H1 (cell line): ENCODE measurements at regions not wholly inside any gene's neighbourhood (a gene's known extent, or its start where the extent isn't known, plus 50 kb on each side); places are given as distances from the start of the nearest gene placed in this dataset.

Experiments used
- CTCF ChIA-PET: fragments of 300-600 bp; sonication (Branson Sonifier 250); formaldehyde crosslinking; loops from one replicate; lab custom pipeline; 2021; ENCODE audit not compliant: partially characterized antibody; lab: Charles Lee
- POLR2A ChIA-PET: fragments of 300-600 bp; sonication (Branson Sonifier 250); formaldehyde crosslinking; loops from one replicate; lab custom pipeline; 2021; ENCODE audit warnings: inconsistent platforms; ENCODE audit not compliant: partially characterized antibody; lab: Charles Lee
- DNase-seq, 2 experiments: peaks; one replicate each; pipeline versions ENCODE4 v3.0.0 to v3.0.0-alpha.2; 2010 to 2022; ENCODE audit warnings: low spot score in 2 of 2, low read depth in 1 of 2, mixed read lengths in 1 of 2
- FAIRE-seq: peaks from 2 replicates; lab custom pipeline; 2011; peaks lifted over from hg19 to GRCh38; lab: Jason Lieb, UNC
- H2AFZ ChIP-seq: 2 replicates; pipeline ENCODE4 v1.8.1; 2012; ENCODE audit warnings: low read length, inconsistent platforms
- H2AK5ac ChIP-seq: 2 replicates; pipeline ENCODE4 v1.6.1; 2013; ENCODE audit warnings: low read depth, low read length
- H2BK120ac ChIP-seq: replicated peaks from 2 replicates; pipeline ENCODE3; 2013; ENCODE audit warnings: low read depth, low read length, inconsistent platforms
- H2BK12ac ChIP-seq: 2 replicates; pipeline ENCODE4 v1.6.1; 2013; ENCODE audit warnings: low read depth, low read length
- H2BK15ac ChIP-seq: 2 replicates; pipeline ENCODE4 v1.6.1; 2013; ENCODE audit warnings: low read length
- H2BK20ac ChIP-seq: 2 replicates; pipeline ENCODE4 v1.6.1; 2013; ENCODE audit warnings: low read length
- H2BK5ac ChIP-seq: 2 replicates; pipeline ENCODE4 v1.6.1; 2013; ENCODE audit warnings: low read depth, low read length
- H3K14ac ChIP-seq: 2 replicates; pipeline ENCODE4 v1.6.1; 2013; ENCODE audit warnings: inconsistent platforms; ENCODE audit not compliant: insufficient read length
- H3K18ac ChIP-seq: 2 replicates; pipeline ENCODE4 v1.6.1; 2013; ENCODE audit warnings: low read length; ENCODE audit errors: extremely low read depth
- H3K23ac ChIP-seq: 2 replicates; pipeline ENCODE4 v1.6.1; 2013; ENCODE audit warnings: inconsistent platforms; ENCODE audit not compliant: insufficient read length
- H3K23me2 ChIP-seq: 2 replicates; pipeline ENCODE4 v1.6.1; 2013; ENCODE audit warnings: low read depth, low read length
- H3K27ac ChIP-seq: 2 replicates; pipeline ENCODE4 v1.6.1; 2011; ENCODE audit warnings: low read depth, low read length, inconsistent platforms
- H3K27me3 ChIP-seq, 4 experiments: replicated peaks in 1 of 4; 1 replicate in 1 of 4; 2 replicates in 3 of 4; pipeline versions ENCODE4 v1.6.1 to v1.8.1; 2011 to 2013; ENCODE audit warnings: low read length in 3 of 4, mild to moderate bottlenecking in 3 of 4, inconsistent platforms in 2 of 4, mixed read lengths in 2 of 4, moderate library complexity in 1 of 4; ENCODE audit not compliant: control insufficient read depth in 3 of 4, insufficient read depth in 3 of 4; ENCODE audit errors: extremely low read depth in 1 of 4
- H3K36me3 ChIP-seq, 4 experiments: 2 replicates each; pipeline versions ENCODE4 v1.6.1 to v1.8.1; 2011 to 2013; ENCODE audit warnings: mild to moderate bottlenecking in 4 of 4, low read length in 3 of 4, moderate library complexity in 2 of 4, control low read depth in 1 of 4, inconsistent platforms in 1 of 4; ENCODE audit not compliant: insufficient read depth in 4 of 4, control insufficient read depth in 2 of 4
- H3K4ac ChIP-seq: replicated peaks from 2 replicates; pipeline ENCODE3; 2013; ENCODE audit warnings: low read length, low read depth, mixed read lengths, inconsistent platforms; ENCODE audit not compliant: insufficient read length
- H3K4me1 ChIP-seq, 4 experiments: replicated peaks in 1 of 4; 1 replicate in 1 of 4; 2 replicates in 3 of 4; pipeline versions ENCODE4 v1.6.1 to v1.8.1; 2011 to 2013; ENCODE audit warnings: low read length in 3 of 4, inconsistent platforms in 2 of 4, mixed read lengths in 1 of 4; ENCODE audit not compliant: insufficient read depth in 4 of 4, control insufficient read depth in 3 of 4
- H3K4me2 ChIP-seq, 2 experiments: 2 replicates each; pipeline versions ENCODE4 v1.6.1 to v1.8.1; 2011 to 2013; ENCODE audit warnings: low read depth in 2 of 2, low read length in 2 of 2, control low read depth in 1 of 2, inconsistent platforms in 1 of 2, mild to moderate bottlenecking in 1 of 2; ENCODE audit not compliant: insufficient read depth in 1 of 2
- H3K4me3 ChIP-seq, 4 experiments: fragments of 200-600, 300-600 bp in 1 of 4; sonication (generic), shearing (Covaris generic), sonication (Bioruptor Twin) in 1 of 4; 2 replicates each; pipeline versions ENCODE4 v1.5.1 to v1.8.1; 2011 to 2016; ENCODE audit warnings: low read length in 4 of 4, low read depth in 3 of 4, control low read depth in 2 of 4, inconsistent platforms in 2 of 4, mild to moderate bottlenecking in 2 of 4, mixed read lengths in 1 of 4, moderate library complexity in 1 of 4; ENCODE audit not compliant: insufficient read depth in 2 of 4; ENCODE audit errors: extremely low read depth in 1 of 4
- H3K56ac ChIP-seq: replicated peaks from 2 replicates; pipeline ENCODE3; 2013; ENCODE audit warnings: low read depth, mild to moderate bottlenecking, mixed read lengths, low read length, inconsistent platforms; ENCODE audit not compliant: insufficient read length
- H3K79me1 ChIP-seq: 2 replicates; pipeline ENCODE4 v1.6.1; 2013; ENCODE audit warnings: low read depth, low read length, control low read depth
- H3K79me2 ChIP-seq, 2 experiments: 2 replicates each; pipeline versions ENCODE4 v1.6.1 to v1.8.1; 2012 to 2013; ENCODE audit warnings: low read length in 2 of 2, mild to moderate bottlenecking in 2 of 2, inconsistent platforms in 1 of 2; ENCODE audit not compliant: insufficient read depth in 2 of 2, control insufficient read depth in 1 of 2
- H3K9ac ChIP-seq, 4 experiments: replicated peaks in 1 of 4; 1 replicate in 1 of 4; 2 replicates in 3 of 4; pipeline versions ENCODE4 v1.6.1 to v1.8.1; 2011 to 2013; ENCODE audit warnings: low read depth in 3 of 4, low read length in 3 of 4, control low read depth in 2 of 4, mild to moderate bottlenecking in 2 of 4, moderate library complexity in 2 of 4, inconsistent platforms in 1 of 4; ENCODE audit errors: extremely low read depth in 1 of 4
- H3K9me3 ChIP-seq, 2 experiments: 2 replicates each; pipeline versions ENCODE4 v1.6.1 to v1.8.1; 2012 to 2013; ENCODE audit warnings: mild to moderate bottlenecking in 2 of 2, moderate library complexity in 2 of 2, control low read depth in 1 of 2, inconsistent platforms in 1 of 2, low read depth in 1 of 2, low read length in 1 of 2, mixed read lengths in 1 of 2; ENCODE audit not compliant: insufficient read depth in 2 of 2
- H4K20me1 ChIP-seq, 2 experiments: replicated peaks in 1 of 2; 2 replicates each; pipeline versions ENCODE3 to v1.8.1; 2011 to 2013; ENCODE audit warnings: inconsistent platforms in 2 of 2, low read length in 2 of 2, mild to moderate bottlenecking in 1 of 2; ENCODE audit not compliant: insufficient read depth in 2 of 2, control insufficient read depth in 1 of 2
- H4K5ac ChIP-seq: 2 replicates; pipeline ENCODE4 v1.6.1; 2013; ENCODE audit warnings: low read length, low read depth, mixed read lengths, inconsistent platforms; ENCODE audit not compliant: insufficient read length
- H4K8ac ChIP-seq: 2 replicates; pipeline ENCODE4 v1.8.0; 2013; ENCODE audit warnings: mild to moderate bottlenecking, moderate library complexity, low read length, inconsistent platforms; ENCODE audit not compliant: insufficient read depth; ENCODE audit errors: extremely low read depth
- H4K91ac ChIP-seq: replicated peaks from 2 replicates; pipeline ENCODE3; 2013; ENCODE audit warnings: low read length, mixed read lengths, inconsistent platforms; ENCODE audit not compliant: insufficient read length
- CHD1 ChIP-seq: IDR thresholded peaks from 2 replicates; pipeline ENCODE4 v1.6.1; 2012; ENCODE audit warnings: low read depth, low read length, improper control_type of control experiment
- CTCF ChIP-seq, 3 experiments: IDR thresholded peaks; 1 replicate in 2 of 3; 2 replicates in 1 of 3; pipeline versions ENCODE4 v1.5.1 to v1.6.1; 2011; ENCODE audit warnings: low read length in 3 of 3, mild to moderate bottlenecking in 3 of 3, inconsistent platforms in 2 of 3, low read depth in 1 of 3, moderate library complexity in 1 of 3; ENCODE audit not compliant: insufficient read depth in 1 of 3; ENCODE audit errors: control extremely low read depth in 1 of 3
- HDAC2 ChIP-seq, 2 experiments: fragments of 300-600 bp in 1 of 2; sonication (generic) in 1 of 2; IDR thresholded peaks; 2 replicates each; pipeline ENCODE4 v1.6.1; 2011 to 2012; ENCODE audit warnings: low read depth in 2 of 2, low read length in 2 of 2, mild to moderate bottlenecking in 2 of 2, moderate library complexity in 2 of 2, borderline replicate concordance in 1 of 2, inconsistent platforms in 1 of 2
- HDAC6 ChIP-seq: IDR thresholded peaks from one replicate; pipeline ENCODE4 v1.7.1; 2012; ENCODE audit warnings: low read depth, mild to moderate bottlenecking, inconsistent platforms, low read length, moderate library complexity
- JUND ChIP-seq: IDR thresholded peaks from 2 replicates; pipeline ENCODE4 v1.6.1; 2011; ENCODE audit warnings: mild to moderate bottlenecking, improper control_type of control experiment, low read length
- RAD21 ChIP-seq, 2 experiments: IDR thresholded peaks in 1 of 2; conservative IDR thresholded peaks in 1 of 2; 2 replicates each; pipeline ENCODE4 v1.6.1; 2011; ENCODE audit warnings: low read depth in 2 of 2, low read length in 2 of 2, improper control_type of control experiment in 1 of 2, inconsistent platforms in 1 of 2, mild to moderate bottlenecking in 1 of 2, moderate library complexity in 1 of 2
- RBBP5 ChIP-seq: IDR thresholded peaks from 2 replicates; pipeline ENCODE4 v1.7.1; 2012; ENCODE audit warnings: low read depth, mild to moderate bottlenecking, inconsistent platforms, low read length, moderate library complexity, borderline replicate concordance
- SIN3A ChIP-seq, 2 experiments: IDR thresholded peaks in 1 of 2; conservative IDR thresholded peaks in 1 of 2; 2 replicates each; pipeline ENCODE4 v1.6.1; 2011 to 2012; ENCODE audit warnings: low read length in 2 of 2, improper control_type of control experiment in 1 of 2, low read depth in 1 of 2, mild to moderate bottlenecking in 1 of 2
- SIRT6 ChIP-seq: IDR thresholded peaks from one replicate; pipeline ENCODE4 v1.7.1; 2012; ENCODE audit warnings: low read length, inconsistent platforms
- TAF7 ChIP-seq: optimal IDR thresholded peaks from 2 replicates; pipeline ENCODE3; 2011; ENCODE audit warnings: low read depth, mild to moderate bottlenecking, inconsistent platforms, low read length, moderate library complexity, borderline replicate concordance
- WGBS, 2 experiments: shearing (Covaris generic) in 1 of 2; methylation state at CpG; one replicate each; pipeline versions ENCODE4 v1.1.6 to v1.1.7; 2013 to 2015; ENCODE audit warnings: low lambda C conversion rate in 2 of 2, mixed read lengths in 2 of 2, inconsistent platforms in 1 of 2, low coverage in 1 of 2, missing lambda C conversion rate in 1 of 2; ENCODE audit not compliant: insufficient replicate concordance in 2 of 2, insufficient coverage in 1 of 2, insufficient read length in 1 of 2; ENCODE audit errors: extremely low coverage in 1 of 2, missing lambda C conversion rate in 1 of 2; 5-methylcytosine and 5-hydroxymethylcytosine counted together

GRCh38 chr11:25593221-25593620 lies 738.7 kb upstream of the ANO3 start:
- CTCF ChIA-PET, result no interaction called here
- Histone ChIP-seq H3K9ac (no peak overlapping the region), H3K79me2 (no peaks in the 10 kb centered on the region), H4K20me1 (no peaks in the 10 kb centered on the region), H2AK5ac (no peak overlapping the region), H3K14ac (no peak overlapping the region), H4K8ac (no peak overlapping the region), H3K23ac (no peak overlapping the region), H3K23me2 (no peaks in the 10 kb centered on the region), H3K18ac (no peak overlapping the region), H3K4me2 (no peak overlapping the region), H3K36me3 (no peaks in the 10 kb centered on the region), H2BK15ac (no peak overlapping the region), H3K9me3 (0 out of 4 replicates have a peak, but pooled peaks cover 0 to 3% of the 10 kb centered on the region in 2 experiments), H2AFZ (no peak overlapping the region), H3K79me1 (no peaks in the 10 kb centered on the region), H2BK12ac (no peak overlapping the region), H3K56ac (no peak overlapping the region), H3K4ac (no peak overlapping the region), H4K91ac (no peak overlapping the region), H4K5ac (no peak overlapping the region), H3K4me3 (no peak overlapping the region), H3K27me3 (peaks cover 0 to 1% (median 0%) of the 10 kb centered on the region in 4 experiments; a peak in 1 of 7 replicates), H2BK5ac (no peak overlapping the region), H3K27ac (no peak overlapping the region), H2BK120ac (no peak overlapping the region), H2BK20ac (no peak overlapping the region), H3K4me1 (peaks cover 0 to 5% (median 2%) of the 10 kb centered on the region in 4 experiments; a peak in 1 of 7 replicates)
- POLR2A ChIA-PET, result no interaction called here
- no peak for FAIRE-seq
- no peak for DNase-seq
- WGBS, 2 experiments, result 91% methylated on average over 5 of the region's 5 CpGs; no CpG with 5 or more reads in 1 of the 2 experiments
- TF ChIP-seq RAD21 (IDR thresholded peaks at IDR 0.05 in 1 of 2, conservative IDR thresholded peaks at IDR 0.05 in 1 of 2; ENCODE audit: low read depth in 2 of 2, low read length in 2 of 2) (no peak), HDAC6 (no peak), RBBP5 (no peak), CTCF (IDR thresholded peaks at IDR 0.05; ENCODE audit: control extremely low read depth in 1 of 3, insufficient read depth in 1 of 3, low read depth in 1 of 3, low read length in 3 of 3) (no peak), HDAC2 (IDR thresholded peaks at IDR 0.05; ENCODE audit: borderline replicate concordance in 1 of 2, low read depth in 2 of 2, low read length in 2 of 2) (no peak), CHD1 (no peak), SIRT6 (no peak), TAF7 (no peak), JUND (no peak), SIN3A (conservative IDR thresholded peaks at IDR 0.05 in 1 of 2, IDR thresholded peaks at IDR 0.05 in 1 of 2; ENCODE audit: low read depth in 1 of 2, low read length in 2 of 2) (no peak)
